ENCODE measurements at regions not wholly inside any gene's neighbourhood (a gene's known extent, or its start where the extent isn't known, plus 50 kb on each side); places are given as distances from the start of the nearest gene placed in this dataset.

GRCh38 chr7:41855798-41856197 is 152.9 kb upstream of the INHBA start:
- TF ChIP-seq EZH2 (IDR thresholded peaks at IDR 0.05) (no peak), ZNF274 (IDR thresholded peaks at IDR 0.05; ENCODE audit: low read depth, low read length) (no peak)
